Panc1 (cell line): ENCODE measurements at regions not wholly inside any gene's neighbourhood (a gene's known extent, or its start where the extent isn't known, plus 50 kb on each side); places are given as distances from the start of the nearest gene placed in this dataset.

Experiments
- ATAC-seq: fragments of 200-7000 bp; cut with Tn5 transposase; 2 replicates; pipeline ENCODE4 v1.9.1; 2020; ENCODE audit warnings: mild to moderate bottlenecking, moderate library complexity
- BruUV-seq: library from RNA; stranded (reverse); fragments of 400-500 nt; replicated peaks from 2 replicates; lab custom pipeline; 2021; lab: Mats Ljungman, UMichigan
- CTCF ChIA-PET: fragments of 300-600 bp; sonication (Branson Sonifier 250); formaldehyde crosslinking; loops from one replicate; lab custom pipeline; 2022; ENCODE audit warnings: antibody characterized with exemption; lab: Charles Lee
- POLR2A ChIA-PET: fragments of 300-600 bp; sonication (Branson Sonifier 250); formaldehyde crosslinking; loops from one replicate; lab custom pipeline; 2022; ENCODE audit warnings: antibody characterized with exemption; lab: Charles Lee
- DNase-seq: peaks from one replicate; pipeline ENCODE4 v3.0.0-alpha.2; 2010; ENCODE audit warnings: low read depth, low spot score
- H3K27ac ChIP-seq: 2 replicates; pipeline ENCODE4 v1.5.1; 2011; ENCODE audit warnings: mild to moderate bottlenecking, low read length, inconsistent platforms
- H3K27me3 ChIP-seq: fragments of 200-500 bp; sonication (Bioruptor generic); 2 replicates; pipeline ENCODE4 v1.6.0; 2014; ENCODE audit warnings: low read length, inconsistent platforms; ENCODE audit not compliant: control insufficient read depth, insufficient read depth
- H3K36me3 ChIP-seq: fragments of 200-500 bp; sonication (Bioruptor generic); 2 replicates; pipeline ENCODE4 v1.5.1; 2014; ENCODE audit warnings: inconsistent platforms, mild to moderate bottlenecking, low read length, moderate library complexity; ENCODE audit not compliant: control insufficient read depth, insufficient read depth
- H3K4me1 ChIP-seq: 2 replicates; pipeline ENCODE4 v1.5.1; 2011; ENCODE audit warnings: inconsistent platforms, mild to moderate bottlenecking, low read length, moderate library complexity; ENCODE audit not compliant: control insufficient read depth, insufficient read depth
- H3K4me3 ChIP-seq, 2 experiments: 2 replicates each; pipeline ENCODE4 v1.5.1; 2011 to 2012; ENCODE audit warnings: low read depth in 2 of 2, low read length in 2 of 2, mild to moderate bottlenecking in 2 of 2, inconsistent platforms in 1 of 2, moderate library complexity in 1 of 2
- H3K9me3 ChIP-seq: fragments of 200-500 bp; sonication (Bioruptor generic); 2 replicates; pipeline ENCODE4 v1.5.1; 2014; ENCODE audit warnings: low read depth, mild to moderate bottlenecking, inconsistent platforms, low read length, moderate library complexity; ENCODE audit not compliant: control insufficient read depth, insufficient read depth
- CTCF ChIP-seq: fragments of 450-650 bp; IDR thresholded peaks from 2 replicates; pipeline ENCODE4 v1.5.1; 2017; ENCODE audit warnings: mild to moderate bottlenecking
- POLR2AphosphoS5 ChIP-seq: IDR thresholded peaks from 2 replicates; pipeline ENCODE4 v1.6.1; 2012; ENCODE audit warnings: mild to moderate bottlenecking, low read depth, low read length, moderate library complexity
- REST ChIP-seq, 2 experiments: IDR thresholded peaks; 2 replicates each; pipeline ENCODE4 v1.6.1; 2011 to 2012; ENCODE audit warnings: low read depth in 2 of 2, control low read depth in 1 of 2, low read length in 1 of 2, mild to moderate bottlenecking in 1 of 2, moderate library complexity in 1 of 2; ENCODE audit not compliant: insufficient read depth in 1 of 2
- SIN3A ChIP-seq: IDR thresholded peaks from 2 replicates; pipeline ENCODE4 v1.6.1; 2012; ENCODE audit warnings: low read depth, mild to moderate bottlenecking, low read length, moderate library complexity, borderline replicate concordance; ENCODE audit not compliant: insufficient read depth
- TCF7L2 ChIP-seq: IDR thresholded peaks from 2 replicates; pipeline ENCODE4 v1.6.1; 2011; ENCODE audit warnings: mild to moderate bottlenecking, low read depth, low read length, inconsistent platforms
- in situ Hi-C: cut with HindIII; loops from 2 replicates; pipeline ENCODE4 v1.10.0; 2016; ENCODE audit warnings: low sequenced_read_pairs, low pct_unique_long_range_greater_than_20kb
- intact Hi-C: fragments of 100-400 bp; cut with micrococcal nuclease; formaldehyde crosslinking; loops from one replicate; pipeline ENCODE4 v1.10.0; 2022; ENCODE audit not compliant: unreplicated experiment

DNA sequence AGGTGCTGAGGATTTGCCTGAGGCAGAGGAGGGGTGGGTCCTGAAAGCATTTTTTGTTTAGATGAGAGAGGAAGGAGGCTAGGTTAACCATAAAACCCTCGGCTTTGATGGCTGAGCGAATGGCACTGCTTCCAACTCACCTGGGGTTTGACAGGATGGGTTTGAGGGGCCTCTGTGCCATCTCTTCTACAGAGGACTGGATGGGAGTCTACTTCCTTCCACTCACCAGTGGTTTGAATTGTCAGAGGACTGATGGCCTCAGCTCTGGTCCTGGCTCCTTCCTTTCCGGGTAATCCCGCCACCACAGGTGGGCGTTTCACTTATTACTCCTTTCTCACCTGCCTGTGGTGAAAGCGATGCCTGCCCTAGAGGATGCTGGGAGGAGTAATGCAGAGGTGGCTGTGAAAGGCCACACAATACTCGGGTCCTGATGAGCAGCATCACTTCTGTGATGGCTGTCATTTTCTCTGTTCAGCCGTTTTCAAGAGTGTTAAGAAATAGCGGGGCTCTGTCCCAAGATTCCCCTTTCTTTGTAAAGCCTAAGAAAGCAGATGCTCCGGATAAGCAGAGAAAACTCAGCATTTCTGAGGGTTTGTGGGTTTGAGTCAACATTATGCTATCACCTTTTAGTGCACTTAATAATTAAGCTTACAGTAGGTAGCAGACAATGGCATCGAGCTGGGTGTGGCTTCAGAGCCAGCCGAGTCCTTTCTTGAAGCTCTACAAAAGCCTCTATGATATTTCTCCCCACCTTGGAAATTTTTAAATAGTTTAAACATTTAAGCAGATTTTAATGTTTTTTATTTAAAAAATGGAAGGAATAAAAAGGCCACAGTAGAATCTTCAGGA is 220.7 kb downstream of the HLX start:
- ChIA-PET CTCF (no interaction called here), POLR2A (no interaction called here)
- Histone ChIP-seq H3K27me3 (no peaks in the 10 kb centered on the region), H3K9me3 (no peaks in the 10 kb centered on the region), H3K4me1 (no peaks in the 10 kb centered on the region), H3K27ac (no peak overlapping the region), H3K4me3 (no peak overlapping the region), H3K36me3 (no peaks in the 10 kb centered on the region)
- BruUV-seq, result no TSS peak
- in situ Hi-C loops, result no loop called here
- intact Hi-C loops, result no loop called here
- DNase-seq (no peak), ATAC-seq (no peak)
- no peak for TF ChIP-seq POLR2AphosphoS5
- no peak for TF ChIP-seq CTCF
- no peak for TF ChIP-seq TCF7L2
- no peak for TF ChIP-seq SIN3A

DNA sequence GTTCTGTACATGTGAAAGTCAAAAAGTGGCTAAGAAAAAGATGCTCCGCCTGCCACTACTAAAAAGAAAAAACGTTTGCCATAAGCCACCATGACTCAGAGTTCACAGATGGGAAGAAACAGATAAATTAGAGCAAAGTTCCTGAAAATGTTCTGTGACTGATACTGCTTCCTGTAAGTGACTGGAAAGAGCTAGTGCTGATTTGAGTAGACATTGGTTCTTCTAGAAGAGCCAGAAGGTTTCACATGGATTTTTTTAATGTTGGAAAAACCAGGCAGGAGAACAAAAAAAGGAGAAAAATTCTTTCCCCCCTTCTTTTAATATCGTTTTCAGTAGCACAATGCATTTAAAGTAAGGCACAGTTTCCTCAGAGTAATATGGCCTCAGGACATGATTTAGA is 221.4 kb downstream of the HLX start:
- no peak for TF ChIP-seq CTCF
- no peak for TF ChIP-seq POLR2AphosphoS5
- TF ChIP-seq SIN3A, result no peak
- TF ChIP-seq TCF7L2, result no peak
- no peak for TF ChIP-seq REST (IDR thresholded peaks at IDR 0.05; ENCODE audit: insufficient read depth in 1 of 2, low read depth in 2 of 2, low read length in 1 of 2)
- no peaks in the 10 kb centered on the region for H3K36me3 ChIP-seq
- ChIA-PET CTCF (no interaction called here), POLR2A (no interaction called here)
- H3K27ac ChIP-seq, result no peak overlapping the region
- BruUV-seq, result no TSS peak
- H3K4me1 ChIP-seq, result no peaks in the 10 kb centered on the region
- DNase-seq (no peak), ATAC-seq (no peak)
- no peak overlapping the region for H3K4me3 ChIP-seq
- in situ Hi-C loops, result no loop called here
- H3K9me3 ChIP-seq, result no peaks in the 10 kb centered on the region
- intact Hi-C loops, result no loop called here
- no peaks in the 10 kb centered on the region for H3K27me3 ChIP-seq
